GM23248 (cell line): ENCODE measurements at regions not wholly inside any gene's neighbourhood (a gene's known extent, or its start where the extent isn't known, plus 50 kb on each side); places are given as distances from the start of the nearest gene placed in this dataset.
A peak's percentile ranks its signal among the peaks of the same experiment; 100 is the strongest.

Experiments used
- DNase-seq: peaks from one replicate; pipeline ENCODE4 v3.0.0-alpha.2; 2015
- H2AFZ ChIP-seq: fragments of 200-600 bp; sonication (generic); 2 replicates; pipeline ENCODE4 v1.6.1; 2016; ENCODE audit warnings: antibody characterized with exemption
- H3F3A ChIP-seq: fragments of 200-600 bp; sonication (generic); 2 replicates; pipeline ENCODE4 v1.6.1; 2016; ENCODE audit warnings: mild to moderate bottlenecking, antibody characterized with exemption, mixed run types; ENCODE audit not compliant: insufficient read depth
- H3K27ac ChIP-seq: fragments of 200-600 bp; sonication (generic); 2 replicates; pipeline ENCODE4 v1.5.1; 2016; ENCODE audit warnings: mild to moderate bottlenecking
- H3K27me3 ChIP-seq: fragments of 200-600 bp; sonication (generic); replicated peaks from 2 replicates; pipeline ENCODE4 v1.6.1; 2016; ENCODE audit warnings: mild to moderate bottlenecking; ENCODE audit not compliant: insufficient read depth
- H3K36me3 ChIP-seq: fragments of 200-600 bp; sonication (generic); 2 replicates; pipeline ENCODE4 v1.6.1; 2016; ENCODE audit warnings: low read depth, mild to moderate bottlenecking
- H3K4me1 ChIP-seq: fragments of 200-600 bp; sonication (generic); 2 replicates; pipeline ENCODE4 v1.6.1; 2016; ENCODE audit warnings: mild to moderate bottlenecking; ENCODE audit not compliant: insufficient read depth
- H3K4me2 ChIP-seq: fragments of 200-600 bp; sonication (generic); one replicate; pipeline ENCODE4 v1.6.1; 2016; ENCODE audit warnings: mild to moderate bottlenecking; ENCODE audit not compliant: unreplicated experiment
- H3K4me3 ChIP-seq: fragments of 200-600 bp; sonication (generic); 2 replicates; pipeline ENCODE4 v1.5.1; 2016; ENCODE audit warnings: mild to moderate bottlenecking
- H3K79me2 ChIP-seq: fragments of 200-600 bp; sonication (generic); 2 replicates; pipeline ENCODE4 v1.6.1; 2016; ENCODE audit warnings: mild to moderate bottlenecking; ENCODE audit not compliant: insufficient read depth
- H3K9ac ChIP-seq: fragments of 200-600 bp; sonication (generic); 2 replicates; pipeline ENCODE4 v1.6.1; 2016; ENCODE audit warnings: mild to moderate bottlenecking
- H3K9me2 ChIP-seq: fragments of 200-600 bp; sonication (generic); 2 replicates; pipeline ENCODE4 v1.6.1; 2016; ENCODE audit warnings: mixed run types, mild to moderate bottlenecking, moderate library complexity; ENCODE audit not compliant: insufficient read depth
- H3K9me3 ChIP-seq: fragments of 200-600 bp; sonication (generic); one replicate; pipeline ENCODE4 v1.6.1; 2017; ENCODE audit warnings: low read depth
- H4K20me1 ChIP-seq: fragments of 200-600 bp; sonication (generic); 2 replicates; pipeline ENCODE4 v1.6.0; 2016; ENCODE audit not compliant: insufficient read depth
- EZH2 ChIP-seq: fragments of 200-600 bp; sonication (generic); IDR thresholded peaks from 2 replicates; pipeline ENCODE4 v1.6.1; 2018; ENCODE audit warnings: antibody characterized with exemption, mild to moderate bottlenecking; ENCODE audit not compliant: insufficient read depth, poor library complexity, severe bottlenecking
- EZH2phosphoT487 ChIP-seq: fragments of 200-600 bp; sonication (generic); IDR thresholded peaks from 2 replicates; pipeline ENCODE4 v1.6.1; 2018; ENCODE audit warnings: antibody characterized with exemption, moderate library complexity, mild to moderate bottlenecking, low read depth; ENCODE audit not compliant: insufficient read depth
- WGBS, 2 experiments: methylation state at CpG; one replicate each; pipeline ENCODE4 v1.1.6; 2015 to 2017; ENCODE audit warnings: low lambda C conversion rate in 2 of 2, low coverage in 1 of 2; ENCODE audit errors: missing lambda C conversion rate in 2 of 2; 5-methylcytosine and 5-hydroxymethylcytosine counted together
- in situ Hi-C: fragments of 300-500 bp; cut with MboI; formaldehyde crosslinking; loops from 2 replicates; pipeline ENCODE4 v1.15.0; 2020

DNA sequence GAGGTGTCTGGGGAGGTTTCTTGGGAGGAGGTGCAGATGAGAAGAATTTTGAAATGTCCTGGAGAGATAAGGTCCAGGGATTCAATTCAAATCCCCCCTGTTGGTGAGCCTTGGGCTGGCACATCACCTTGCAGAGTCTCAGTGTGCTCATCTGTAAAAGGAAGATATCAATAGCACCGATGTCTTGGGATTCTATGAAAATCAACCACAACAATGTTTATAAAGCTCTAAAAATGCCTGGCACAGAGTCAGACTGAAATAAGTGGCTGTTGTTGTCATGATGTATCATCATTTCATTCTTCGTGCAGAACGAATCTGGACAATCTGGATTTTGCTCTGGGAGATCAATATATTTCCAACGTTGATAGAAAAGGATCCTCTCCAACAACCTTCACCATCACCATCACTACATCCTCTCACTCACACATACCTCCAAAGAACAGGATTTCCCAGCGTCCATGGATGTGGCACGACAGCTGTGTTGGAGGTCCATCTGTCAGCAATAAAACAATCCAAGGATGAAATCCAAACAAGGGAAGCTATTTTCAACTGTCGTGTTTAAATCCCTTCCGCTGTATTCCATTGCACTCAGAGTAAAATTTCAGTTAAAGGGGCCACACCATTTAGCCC, 393.7 kb upstream of the DYNLRB2 start:
- H2AFZ ChIP-seq = peak overlapping the region; percentile 34; the same call in 1 of the 2 replicates
- peaks cover 38% of the 10 kb centered on the region for H3K4me1 ChIP-seq
- no peaks in the 10 kb centered on the region for H3K9me2 ChIP-seq
- peaks cover 37% of the 10 kb centered on the region for H3F3A ChIP-seq
- H4K20me1 ChIP-seq = no peaks in the 10 kb centered on the region
- no peaks in the 10 kb centered on the region for H3K9me3 ChIP-seq
- H3K79me2 ChIP-seq = no peaks in the 10 kb centered on the region
- H3K27me3 ChIP-seq = no peaks in the 10 kb centered on the region; the same call in 1 of the 2 replicates
- TF ChIP-seq EZH2 (no peak), EZH2phosphoT487 (peak; percentile 76; the same call in 1 of the 2 replicates)
- 6 to 10% methylated on average over 8 of the region's 8 CpGs for WGBS, 2 experiments
- H3K36me3 ChIP-seq = no peaks in the 10 kb centered on the region
- DNase-seq = peak; percentile 79
- peak overlapping the region; percentile 57 for H3K4me2 ChIP-seq
- no peak overlapping the region for H3K9ac ChIP-seq
- H3K27ac ChIP-seq = no peak overlapping the region
- in situ Hi-C loops = no loop called here
- H3K4me3 ChIP-seq = peak overlapping the region; percentile 43

GRCh38 chr16:80144191-80144590, 396.6 kb upstream of the DYNLRB2 start:
- H4K20me1 ChIP-seq = no peaks in the 10 kb centered on the region
- no peaks in the 10 kb centered on the region for H3K9me2 ChIP-seq
- H3K79me2 ChIP-seq = no peaks in the 10 kb centered on the region
- no peak overlapping the region for H3K4me3 ChIP-seq
- no peak overlapping the region for H2AFZ ChIP-seq
- H3K4me1 ChIP-seq = peaks cover 16% of the 10 kb centered on the region
- in situ Hi-C loops = no loop called here
- no peaks in the 10 kb centered on the region; the same call in 1 of the 2 replicates for H3K27me3 ChIP-seq
- no peak overlapping the region for H3K9ac ChIP-seq
- 0 out of 2 replicates have a peak, but pooled peaks cover 11% of the 10 kb centered on the region for H3F3A ChIP-seq
- H3K27ac ChIP-seq = no peak overlapping the region
- DNase-seq = peak; percentile 32
- no peak overlapping the region for H3K4me2 ChIP-seq
- no peaks in the 10 kb centered on the region for H3K9me3 ChIP-seq
- no peaks in the 10 kb centered on the region for H3K36me3 ChIP-seq
- TF ChIP-seq EZH2 (no peak), EZH2phosphoT487 (no peak)

DNA sequence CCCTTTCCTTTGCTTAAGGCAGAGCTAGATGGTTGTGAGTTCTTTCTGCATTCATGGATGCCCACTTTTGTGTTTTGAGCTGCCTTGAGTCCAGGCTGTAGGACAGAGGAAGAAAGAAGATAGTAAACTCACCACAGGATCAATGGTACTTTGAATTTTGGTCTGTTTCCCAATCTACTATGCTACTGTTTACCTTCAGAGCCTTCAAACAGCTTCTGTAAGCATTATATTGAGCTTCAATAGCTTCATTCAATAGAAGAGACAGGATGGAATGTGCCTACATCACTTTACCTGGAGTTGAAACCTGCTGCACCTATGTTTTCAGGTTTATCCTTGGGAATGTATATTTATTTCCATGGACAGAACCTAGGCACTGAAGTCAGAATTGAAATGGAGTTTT, 397.9 kb upstream of the DYNLRB2 start:
- no peaks in the 10 kb centered on the region for H3K9me2 ChIP-seq
- no peaks in the 10 kb centered on the region for H3K79me2 ChIP-seq
- H2AFZ ChIP-seq = no peak overlapping the region
- no peaks in the 10 kb centered on the region for H4K20me1 ChIP-seq
- H3K9ac ChIP-seq = no peak overlapping the region
- peaks cover 16% of the 10 kb centered on the region for H3K4me1 ChIP-seq
- no peak overlapping the region for H3K4me3 ChIP-seq
- H3K9me3 ChIP-seq = no peaks in the 10 kb centered on the region
- H3K27me3 ChIP-seq = no peaks in the 10 kb centered on the region; the same call in 1 of the 2 replicates
- no peak for DNase-seq
- no peak overlapping the region for H3K27ac ChIP-seq
- H3K36me3 ChIP-seq = no peaks in the 10 kb centered on the region
- TF ChIP-seq EZH2 = no peak
- TF ChIP-seq EZH2phosphoT487 = no peak
- H3F3A ChIP-seq = 0 out of 2 replicates have a peak, but pooled peaks cover 11% of the 10 kb centered on the region
- no peak overlapping the region for H3K4me2 ChIP-seq
- in situ Hi-C loops = no loop called here

DNA sequence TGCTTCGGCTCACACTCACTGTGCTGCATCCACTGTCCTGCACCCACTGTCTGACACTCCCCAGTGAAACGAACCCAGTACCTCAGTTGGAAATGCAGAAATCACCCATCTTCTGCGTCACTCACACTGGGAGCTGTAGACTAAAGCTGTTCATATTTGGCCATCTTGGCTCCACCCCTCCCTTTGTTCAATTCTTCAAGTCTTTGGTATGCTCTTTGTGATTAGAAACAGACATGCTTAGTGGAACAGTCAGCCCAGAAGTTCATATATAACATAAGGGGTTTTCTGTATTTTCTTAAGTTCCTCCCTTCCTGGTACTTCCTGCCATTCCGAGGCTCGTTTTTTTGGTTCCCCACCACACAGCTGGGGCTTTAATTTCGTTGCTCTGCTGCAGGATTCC, 398.5 kb upstream of the DYNLRB2 start:
- no peak overlapping the region for H2AFZ ChIP-seq
- 0 out of 2 replicates have a peak, but pooled peaks cover 9% of the 10 kb centered on the region for H3F3A ChIP-seq
- no peak for TF ChIP-seq EZH2
- no peak for TF ChIP-seq EZH2phosphoT487
- no peaks in the 10 kb centered on the region for H4K20me1 ChIP-seq
- H3K4me3 ChIP-seq = no peak overlapping the region
- no peaks in the 10 kb centered on the region; the same call in 1 of the 2 replicates for H3K27me3 ChIP-seq
- H3K79me2 ChIP-seq = no peaks in the 10 kb centered on the region
- no peaks in the 10 kb centered on the region for H3K9me2 ChIP-seq
- in situ Hi-C loops = no loop called here
- H3K4me1 ChIP-seq = peaks cover 11% of the 10 kb centered on the region
- no peak for DNase-seq
- no peak overlapping the region for H3K27ac ChIP-seq
- H3K9ac ChIP-seq = no peak overlapping the region
- H3K9me3 ChIP-seq = no peaks in the 10 kb centered on the region
- H3K4me2 ChIP-seq = no peak overlapping the region
- 44 to 51% methylated on average over 6 of the region's 6 CpGs for WGBS, 2 experiments
- no peaks in the 10 kb centered on the region for H3K36me3 ChIP-seq

DNA sequence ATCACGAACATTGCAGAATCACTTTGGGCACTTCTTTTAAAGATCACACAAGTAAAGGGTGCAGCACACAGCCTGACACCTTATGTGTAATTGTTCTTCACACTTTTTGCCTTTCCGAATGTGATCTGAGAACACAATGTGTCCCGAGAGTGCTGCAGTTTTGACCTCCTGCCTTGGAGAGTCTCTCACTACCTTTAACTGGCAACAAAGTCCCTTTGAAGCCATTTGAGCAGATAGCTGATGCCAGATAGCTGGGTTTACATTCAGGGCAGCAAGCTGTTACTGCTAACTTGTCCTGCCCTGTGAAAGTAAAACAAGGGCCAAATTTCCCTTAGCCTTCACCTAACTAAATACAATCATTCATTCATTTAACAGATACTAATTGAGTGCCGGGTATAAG, 411.0 kb upstream of the DYNLRB2 start:
- H3K27me3 ChIP-seq = no peaks in the 10 kb centered on the region
- no peaks in the 10 kb centered on the region for H4K20me1 ChIP-seq
- H3K4me1 ChIP-seq = no peaks in the 10 kb centered on the region
- in situ Hi-C loops = no loop called here
- no peaks in the 10 kb centered on the region for H3K36me3 ChIP-seq
- H2AFZ ChIP-seq = no peak overlapping the region
- no peaks in the 10 kb centered on the region for H3K9me2 ChIP-seq
- no peaks in the 10 kb centered on the region for H3K9me3 ChIP-seq
- no peaks in the 10 kb centered on the region for H3F3A ChIP-seq
- no peak overlapping the region for H3K4me3 ChIP-seq
- DNase-seq = no peak
- no peak overlapping the region for H3K4me2 ChIP-seq
- WGBS, 2 experiments = 87 to 93% methylated on average over 4 of the region's 4 CpGs
- no peak overlapping the region for H3K9ac ChIP-seq
- H3K27ac ChIP-seq = no peak overlapping the region
- TF ChIP-seq EZH2 = no peak
- no peak for TF ChIP-seq EZH2phosphoT487
- H3K79me2 ChIP-seq = no peaks in the 10 kb centered on the region
